Natural killer cell (primary cell): ENCODE measurements at regions not wholly inside any gene's neighbourhood (a gene's known extent, or its start where the extent isn't known, plus 50 kb on each side); places are given as distances from the start of the nearest gene placed in this dataset.

Experiments
- ATAC-seq, 3 donors: fragments of 150-1000 bp in 2 of 3; fragments of 200-7000 bp in 1 of 3; cut with Tn5 transposase; 1 replicate in 1 of 3; 2 replicates in 2 of 3; pipeline ENCODE4 v1.10.0; 2021; ENCODE audit warnings: mild to moderate bottlenecking in 2 of 3, moderate library complexity in 2 of 3
- DNase-seq, 2 donors: peaks; one replicate each; pipeline versions ENCODE4 v3.0.0 to v3.0.0-alpha.2; 2013 to 2021; ENCODE audit warnings: mixed read lengths in 1 of 2
- H3K27ac ChIP-seq: one replicate; pipeline ENCODE4 v1.5.1; 2013; ENCODE audit warnings: mild to moderate bottlenecking, low read length
- H3K27me3 ChIP-seq: one replicate; pipeline ENCODE4 v1.6.1; 2013; ENCODE audit warnings: low read length; ENCODE audit not compliant: control insufficient read depth, insufficient read depth
- H3K36me3 ChIP-seq: one replicate; pipeline ENCODE4 v1.6.1; 2013; ENCODE audit warnings: low read length; ENCODE audit not compliant: control insufficient read depth, insufficient read depth
- H3K4me1 ChIP-seq: one replicate; pipeline ENCODE4 v1.6.1; 2013; ENCODE audit warnings: low read length; ENCODE audit not compliant: control insufficient read depth, insufficient read depth
- H3K4me3 ChIP-seq: one replicate; pipeline ENCODE4 v1.5.1; 2013; ENCODE audit warnings: low read length
- H3K9me3 ChIP-seq: one replicate; pipeline ENCODE4 v1.6.1; 2013; ENCODE audit warnings: low read length; ENCODE audit not compliant: control insufficient read depth, insufficient read depth
- H3K27ac Mint-ChIP-seq, 2 donors: one replicate each; pipeline ENCODE4 v1.8.0; 2022; ENCODE audit warnings: mild to moderate bottlenecking in 2 of 2, mixed read lengths in 2 of 2, moderate library complexity in 1 of 2
- H3K27me3 Mint-ChIP-seq, 2 donors: one replicate each; pipeline ENCODE4 v1.8.0; 2022; ENCODE audit warnings: low read depth in 2 of 2, mixed read lengths in 2 of 2
- H3K36me3 Mint-ChIP-seq: one replicate; pipeline ENCODE4 v1.8.0; 2022; ENCODE audit warnings: mixed read lengths
- H3K4me1 Mint-ChIP-seq, 2 donors: one replicate each; pipeline ENCODE4 v1.8.0; 2022; ENCODE audit warnings: mixed read lengths in 2 of 2
- H3K4me3 Mint-ChIP-seq: one replicate; pipeline ENCODE4 v1.8.0; 2022; ENCODE audit warnings: mild to moderate bottlenecking, moderate library complexity, mixed read lengths
- H3K9me3 Mint-ChIP-seq, 2 donors: one replicate each; pipeline ENCODE4 v1.8.0; 2022; ENCODE audit warnings: mixed read lengths in 2 of 2
- CTCF ChIP-seq: fragments of 200-600 bp; IDR thresholded peaks from one replicate; pipeline ENCODE4 v1.8.0; 2022; ENCODE audit warnings: antibody characterized with exemption
- WGBS: methylation state at CpG from one replicate; pipeline ENCODE4 v1.1.7; 2013; ENCODE audit warnings: missing lambda C conversion rate; ENCODE audit not compliant: insufficient coverage; 5-methylcytosine and 5-hydroxymethylcytosine counted together
- intact Hi-C: fragments of 100-400 bp; cut with micrococcal nuclease; formaldehyde crosslinking; loops from one replicate; pipeline ENCODE4 v1.14.2; 2022

GRCh38 chr18:78659057-78659456 is 320.6 kb upstream of the SALL3 start:
- TF ChIP-seq CTCF: no peak
- ATAC-seq (no peak), DNase-seq (no peak)
- no peak overlapping the region for H3K27ac ChIP-seq
- no peak overlapping the region for H3K4me3 ChIP-seq
- Mint-ChIP-seq H3K4me1 (peaks cover 0 to 5% of the 10 kb centered on the region in 2 donors), H3K4me3 (no peak overlapping the region), H3K9me3 (no peaks in the 10 kb centered on the region), H3K27me3 (peaks cover 9 to 11% of the 10 kb centered on the region in 2 donors), H3K27ac (no peak overlapping the region), H3K36me3 (no peaks in the 10 kb centered on the region)
- H3K36me3 ChIP-seq: no peaks in the 10 kb centered on the region
- intact Hi-C loops: no loop called here
- no peaks in the 10 kb centered on the region for H3K27me3 ChIP-seq
- no peaks in the 10 kb centered on the region for H3K4me1 ChIP-seq
- WGBS: 87% methylated on average over 14 of the region's 14 CpGs
- peaks cover 8% of the 10 kb centered on the region for H3K9me3 ChIP-seq

DNA sequence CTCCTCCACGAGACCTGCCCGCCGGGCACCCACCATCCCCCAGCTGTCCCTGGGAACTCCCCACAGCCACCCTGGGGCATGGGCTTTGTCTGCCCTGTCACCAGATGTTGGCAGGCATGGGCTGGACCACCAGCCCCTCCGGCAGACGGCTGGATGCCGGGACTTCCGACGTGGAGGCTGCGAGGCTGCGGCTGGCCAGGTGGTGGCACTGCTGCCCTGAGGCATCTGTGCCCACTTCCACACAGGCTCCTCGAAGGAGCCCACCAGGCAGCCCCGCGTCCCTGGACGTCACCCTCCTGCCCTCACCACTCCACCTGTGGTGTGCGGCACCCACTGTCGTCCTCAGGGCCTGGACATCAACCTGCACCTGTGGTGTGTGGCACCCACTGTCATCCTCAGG is 319.9 kb upstream of the SALL3 start:
- no peaks in the 10 kb centered on the region for H3K9me3 Mint-ChIP-seq
- 42% methylated on average over 16 of the region's 16 CpGs for WGBS
- no peaks in the 10 kb centered on the region for H3K36me3 Mint-ChIP-seq
- peaks cover 0 to 5% of the 10 kb centered on the region in 2 donors for H3K4me1 Mint-ChIP-seq
- H3K4me3 Mint-ChIP-seq: no peak overlapping the region
- peaks cover 9 to 11% of the 10 kb centered on the region in 2 donors for H3K27me3 Mint-ChIP-seq
- TF ChIP-seq CTCF: peak; percentile 44
- intact Hi-C loops: no loop called here
- Histone ChIP-seq H3K4me3 (no peak overlapping the region), H3K9me3 (peaks cover 7% of the 10 kb centered on the region), H3K36me3 (no peaks in the 10 kb centered on the region), H3K27me3 (no peaks in the 10 kb centered on the region), H3K4me1 (no peaks in the 10 kb centered on the region), H3K27ac (no peak overlapping the region)
- DNase-seq (peak in 1 of 2 donors; percentile 28), ATAC-seq (peak in 1 of 3 donors; percentile 42)
- no peak overlapping the region for H3K27ac Mint-ChIP-seq

- Mint-ChIP-seq H3K27me3 (peaks cover 9 to 11% of the 10 kb centered on the region in 2 donors), H3K4me3 (no peak overlapping the region), H3K9me3 (no peaks in the 10 kb centered on the region), H3K36me3 (no peaks in the 10 kb centered on the region), H3K4me1 (peaks cover 0 to 5% of the 10 kb centered on the region in 2 donors), H3K27ac (no peak overlapping the region)
- H3K36me3 ChIP-seq: no peaks in the 10 kb centered on the region
- WGBS: 76% methylated on average over 10 of the region's 10 CpGs
- intact Hi-C loops: no loop called here
- DNase-seq (no peak), ATAC-seq (no peak)
- TF ChIP-seq CTCF: no peak
- H3K27ac ChIP-seq: no peak overlapping the region
- no peak overlapping the region for H3K4me3 ChIP-seq
- H3K4me1 ChIP-seq: no peaks in the 10 kb centered on the region
- H3K9me3 ChIP-seq: peaks cover 1% of the 10 kb centered on the region
- H3K27me3 ChIP-seq: no peaks in the 10 kb centered on the region
Observed at GRCh38 chr18:78660311-78660710, 319.3 kb upstream of the SALL3 start.

- Histone ChIP-seq H3K27me3 (no peaks in the 10 kb centered on the region), H3K4me1 (no peaks in the 10 kb centered on the region), H3K9me3 (no peaks in the 10 kb centered on the region), H3K4me3 (no peak overlapping the region), H3K27ac (no peak overlapping the region), H3K36me3 (no peaks in the 10 kb centered on the region)
- no peak for ATAC-seq
- no peak overlapping the region for H3K4me3 Mint-ChIP-seq
- H3K27ac Mint-ChIP-seq: no peak overlapping the region
- DNase-seq: no peak
- 89% methylated on average over 7 of the region's 9 CpGs for WGBS
- TF ChIP-seq CTCF: no peak
- H3K27me3 Mint-ChIP-seq: peaks cover 9 to 11% of the 10 kb centered on the region in 2 donors
- H3K4me1 Mint-ChIP-seq: peaks cover 0 to 5% of the 10 kb centered on the region in 2 donors
- no peaks in the 10 kb centered on the region for H3K36me3 Mint-ChIP-seq
- intact Hi-C loops: no loop called here
- no peaks in the 10 kb centered on the region for H3K9me3 Mint-ChIP-seq
Observed at GRCh38 chr18:78661316-78661715, 318.3 kb upstream of the SALL3 start.
